GM23338 (cell line): ENCODE measurements at regions not wholly inside any gene's neighbourhood (a gene's known extent, or its start where the extent isn't known, plus 50 kb on each side); places are given as distances from the start of the nearest gene placed in this dataset.

Experiments used
- ATAC-seq: fragments of 200-7000 bp; cut with Tn5 transposase; 3 replicates; pipeline ENCODE4 v1.9.1; 2020
- DNase-seq: peaks from one replicate; pipeline ENCODE4 v3.0.0-alpha.2; 2015; ENCODE audit warnings: low spot score
- H2AFZ ChIP-seq: fragments of 200-600 bp; sonication (generic); 2 replicates; pipeline ENCODE4 v1.8.0; 2016; ENCODE audit warnings: antibody characterized with exemption, mild to moderate bottlenecking, moderate library complexity
- H3F3A ChIP-seq: fragments of 200-600 bp; sonication (generic); replicated peaks from 2 replicates; pipeline ENCODE4 v1.8.0; 2017; ENCODE audit warnings: antibody characterized with exemption, mixed run types, low read depth
- H3K27ac ChIP-seq: fragments of 200-600 bp; sonication (generic); 2 replicates; pipeline ENCODE4 v1.6.1; 2016; ENCODE audit warnings: low read depth
- H3K27me3 ChIP-seq: fragments of 200-600 bp; sonication (generic); 2 replicates; pipeline ENCODE4 v1.8.0; 2016; ENCODE audit warnings: mild to moderate bottlenecking, mixed run types, moderate library complexity; ENCODE audit not compliant: insufficient read depth
- H3K36me3 ChIP-seq: fragments of 200-600 bp; sonication (generic); 2 replicates; pipeline ENCODE4 v1.8.0; 2016; ENCODE audit warnings: mild to moderate bottlenecking; ENCODE audit not compliant: insufficient read depth
- H3K4me1 ChIP-seq: fragments of 200-600 bp; sonication (generic); 2 replicates; pipeline ENCODE4 v1.8.0; 2016; ENCODE audit warnings: mild to moderate bottlenecking, moderate library complexity; ENCODE audit not compliant: insufficient read depth
- H3K4me2 ChIP-seq: fragments of 200-600 bp; sonication (generic); 2 replicates; pipeline ENCODE4 v1.7.1; 2017; ENCODE audit warnings: mixed run types
- H3K4me3 ChIP-seq: fragments of 200-600 bp; sonication (generic); 2 replicates; pipeline ENCODE4 v1.6.1; 2016; ENCODE audit warnings: mixed run types
- H3K79me2 ChIP-seq: fragments of 200-600 bp; sonication (generic); replicated peaks from 2 replicates; pipeline ENCODE4 v1.8.0; 2017; ENCODE audit warnings: mild to moderate bottlenecking; ENCODE audit not compliant: insufficient read depth
- H3K9me2 ChIP-seq: fragments of 200-600 bp; sonication (generic); 2 replicates; pipeline ENCODE4 v1.8.0; 2017; ENCODE audit not compliant: insufficient read depth
- H4K20me1 ChIP-seq: fragments of 200-600 bp; sonication (generic); replicated peaks from 2 replicates; pipeline ENCODE4 v1.8.0; 2017; ENCODE audit warnings: mild to moderate bottlenecking; ENCODE audit not compliant: insufficient read depth
- H3K27ac Mint-ChIP-seq: 2 replicates; pipeline ENCODE4 v1.8.0; 2020; ENCODE audit warnings: inconsistent platforms, mild to moderate bottlenecking, moderate library complexity, mixed read lengths
- H3K27me3 Mint-ChIP-seq: 3 replicates; pipeline ENCODE4 v1.8.0; 2022; ENCODE audit warnings: low read depth, mild to moderate bottlenecking, moderate library complexity, mixed read lengths, inconsistent platforms; ENCODE audit not compliant: insufficient read depth, poor library complexity
- H3K36me3 Mint-ChIP-seq: 3 replicates; pipeline ENCODE4 v1.8.0; 2021; ENCODE audit warnings: low read depth, mild to moderate bottlenecking, inconsistent platforms, moderate library complexity, mixed read lengths
- H3K4me1 Mint-ChIP-seq: 3 replicates; pipeline ENCODE4 v1.8.0; 2020; ENCODE audit warnings: mild to moderate bottlenecking, inconsistent platforms, mixed read lengths
- H3K4me3 Mint-ChIP-seq: 3 replicates; pipeline ENCODE4 v1.8.0; 2021; ENCODE audit warnings: moderate library complexity, mild to moderate bottlenecking, inconsistent platforms, mixed read lengths
- H3K9me3 Mint-ChIP-seq: 3 replicates; pipeline ENCODE4 v1.8.0; 2020; ENCODE audit warnings: moderate library complexity, mild to moderate bottlenecking, inconsistent platforms, mixed read lengths
- CREB1 ChIP-seq: fragments of 250-450 bp; sonication (Bioruptor Pico); IDR thresholded peaks from 2 replicates; pipeline ENCODE4 v1.5.0; 2020; ENCODE audit warnings: low read depth, mild to moderate bottlenecking, moderate library complexity
- EZH2 ChIP-seq: fragments of 200-600 bp; sonication (generic); IDR thresholded peaks from one replicate; pipeline ENCODE4 v1.8.0; 2017; ENCODE audit warnings: antibody characterized with exemption, mild to moderate bottlenecking, low read depth; ENCODE audit not compliant: unreplicated experiment
- EZH2phosphoT487 ChIP-seq: fragments of 200-600 bp; sonication (generic); IDR thresholded peaks from one replicate; pipeline ENCODE4 v1.8.1; 2018; ENCODE audit warnings: antibody characterized with exemption; ENCODE audit not compliant: unreplicated experiment
- JUNB ChIP-seq: IDR thresholded peaks from one replicate; pipeline ENCODE4 v1.6.1; 2016; ENCODE audit warnings: antibody characterized with exemption; ENCODE audit not compliant: unreplicated experiment
- NANOG ChIP-seq: IDR thresholded peaks from 2 replicates; pipeline ENCODE4 v1.6.1; 2016; ENCODE audit warnings: antibody characterized with exemption, borderline replicate concordance
- POLR2AphosphoS5 ChIP-seq: IDR thresholded peaks from 2 replicates; pipeline ENCODE4 v1.6.1; 2016; ENCODE audit warnings: antibody characterized with exemption, low read depth
- REST ChIP-seq: IDR thresholded peaks from one replicate; pipeline ENCODE4 v1.6.1; 2018; ENCODE audit warnings: antibody characterized with exemption; ENCODE audit not compliant: unreplicated experiment
- STAT1 ChIP-seq: IDR thresholded peaks from one replicate; pipeline ENCODE4 v1.6.1; 2016; ENCODE audit warnings: antibody characterized with exemption; ENCODE audit not compliant: unreplicated experiment
- ZNF114 ChIP-seq: fragments of 250-450 bp; sonication (Bioruptor Pico); IDR thresholded peaks from 2 replicates; pipeline ENCODE4 v1.5.0; 2020; ENCODE audit warnings: mild to moderate bottlenecking, moderate library complexity
- ZNF331 ChIP-seq: fragments of 250-450 bp; sonication (Bioruptor Pico); IDR thresholded peaks from 2 replicates; pipeline ENCODE4 v1.5.0; 2020; ENCODE audit warnings: low read depth, mild to moderate bottlenecking, moderate library complexity
- ZNF462 ChIP-seq: fragments of 250-450 bp; sonication (Bioruptor Pico); IDR thresholded peaks from 2 replicates; pipeline ENCODE4 v1.5.0; 2020; ENCODE audit warnings: mild to moderate bottlenecking, moderate library complexity
- TF ChIP-seq, protein P1 (sequence below): IDR thresholded peaks from 2 replicates; pipeline ENCODE4 v1.6.1; 2016; ENCODE audit warnings: antibody characterized with exemption
- TF ChIP-seq, protein P2 (sequence below), 2 experiments: fragments of 200-600 bp in 1 of 2; sonication (generic) in 1 of 2; conservative IDR thresholded peaks; 2 replicates each; pipeline versions ENCODE4 v1.5.1 to v1.6.1; 2016 to 2017; ENCODE audit warnings: antibody characterized with exemption in 2 of 2, low read depth in 2 of 2, mild to moderate bottlenecking in 2 of 2, moderate library complexity in 1 of 2

DNA sequence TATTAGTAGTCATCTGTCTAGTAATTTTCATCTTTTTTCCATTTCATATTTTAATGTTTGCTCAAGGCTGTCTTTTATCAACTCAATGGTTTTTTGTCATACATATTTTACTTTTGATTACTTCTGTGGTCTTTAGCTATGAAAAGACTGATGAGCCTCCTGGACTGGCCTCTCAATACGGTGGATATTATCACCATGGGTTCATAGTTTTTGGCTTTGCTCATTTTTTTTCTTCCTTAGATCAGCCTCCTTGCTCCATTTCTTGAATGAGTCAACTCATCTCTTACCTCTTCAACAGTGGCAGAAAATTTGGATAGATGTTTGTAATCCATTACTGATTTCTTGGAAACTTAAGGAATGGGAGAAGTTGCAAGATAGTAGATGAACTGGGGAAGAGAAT, 80.1 kb upstream of the ELOVL5 start:
- no peak for DNase-seq
- H3K79me2 ChIP-seq: no peaks in the 10 kb centered on the region
- H3F3A ChIP-seq: no peaks in the 10 kb centered on the region
- no peak overlapping the region for H3K4me2 ChIP-seq
- H3K27ac ChIP-seq: no peak overlapping the region
- no peaks in the 10 kb centered on the region; the same call in 1 of the 2 replicates for H4K20me1 ChIP-seq
- H3K4me1 ChIP-seq: 0 out of 2 replicates have a peak, but pooled peaks cover 4% of the 10 kb centered on the region
- Mint-ChIP-seq H3K4me1 (peaks cover 8% of the 10 kb centered on the region; the same call in 2 of the 3 replicates), H3K9me3 (no peaks in the 10 kb centered on the region), H3K27me3 (no peaks in the 10 kb centered on the region), H3K27ac (no peak overlapping the region), H3K36me3 (no peaks in the 10 kb centered on the region), H3K4me3 (no peak overlapping the region)
- TF ChIP-seq REST (no peak), EZH2phosphoT487 (no peak), POLR2AphosphoS5 (no peak), ZNF331 (CRISPR knock-in tag) (no peak), ZNF114 (CRISPR knock-in tag) (no peak), STAT1 (no peak), NANOG (no peak), CREB1 (no peak), JUNB (no peak), EZH2 (no peak), ZNF462 (CRISPR knock-in tag) (no peak)
- TF ChIP-seq, protein P1, sequence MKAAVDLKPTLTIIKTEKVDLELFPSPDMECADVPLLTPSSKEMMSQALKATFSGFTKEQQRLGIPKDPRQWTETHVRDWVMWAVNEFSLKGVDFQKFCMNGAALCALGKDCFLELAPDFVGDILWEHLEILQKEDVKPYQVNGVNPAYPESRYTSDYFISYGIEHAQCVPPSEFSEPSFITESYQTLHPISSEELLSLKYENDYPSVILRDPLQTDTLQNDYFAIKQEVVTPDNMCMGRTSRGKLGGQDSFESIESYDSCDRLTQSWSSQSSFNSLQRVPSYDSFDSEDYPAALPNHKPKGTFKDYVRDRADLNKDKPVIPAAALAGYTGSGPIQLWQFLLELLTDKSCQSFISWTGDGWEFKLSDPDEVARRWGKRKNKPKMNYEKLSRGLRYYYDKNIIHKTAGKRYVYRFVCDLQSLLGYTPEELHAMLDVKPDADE: no peak
- TF ChIP-seq, protein P2, sequence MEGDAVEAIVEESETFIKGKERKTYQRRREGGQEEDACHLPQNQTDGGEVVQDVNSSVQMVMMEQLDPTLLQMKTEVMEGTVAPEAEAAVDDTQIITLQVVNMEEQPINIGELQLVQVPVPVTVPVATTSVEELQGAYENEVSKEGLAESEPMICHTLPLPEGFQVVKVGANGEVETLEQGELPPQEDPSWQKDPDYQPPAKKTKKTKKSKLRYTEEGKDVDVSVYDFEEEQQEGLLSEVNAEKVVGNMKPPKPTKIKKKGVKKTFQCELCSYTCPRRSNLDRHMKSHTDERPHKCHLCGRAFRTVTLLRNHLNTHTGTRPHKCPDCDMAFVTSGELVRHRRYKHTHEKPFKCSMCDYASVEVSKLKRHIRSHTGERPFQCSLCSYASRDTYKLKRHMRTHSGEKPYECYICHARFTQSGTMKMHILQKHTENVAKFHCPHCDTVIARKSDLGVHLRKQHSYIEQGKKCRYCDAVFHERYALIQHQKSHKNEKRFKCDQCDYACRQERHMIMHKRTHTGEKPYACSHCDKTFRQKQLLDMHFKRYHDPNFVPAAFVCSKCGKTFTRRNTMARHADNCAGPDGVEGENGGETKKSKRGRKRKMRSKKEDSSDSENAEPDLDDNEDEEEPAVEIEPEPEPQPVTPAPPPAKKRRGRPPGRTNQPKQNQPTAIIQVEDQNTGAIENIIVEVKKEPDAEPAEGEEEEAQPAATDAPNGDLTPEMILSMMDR (conservative IDR thresholded peaks at IDR 0.05; ENCODE audit: low read depth in 2 of 2): no peak
- H2AFZ ChIP-seq: no peak overlapping the region
- H3K27me3 ChIP-seq: no peaks in the 10 kb centered on the region
- H3K9me2 ChIP-seq: 0 out of 2 replicates have a peak, but pooled peaks cover 2% of the 10 kb centered on the region
- no peak for ATAC-seq
- no peaks in the 10 kb centered on the region for H3K36me3 ChIP-seq
- H3K4me3 ChIP-seq: no peak overlapping the region
